ENCODE measurements at regions not wholly inside any gene's neighbourhood (a gene's known extent, or its start where the extent isn't known, plus 50 kb on each side); places are given as distances from the start of the nearest gene placed in this dataset.

GRCh38 chr3:109825971-109826810 is 488.8 kb upstream of the DPPA4 start:
- TF ChIP-seq REST (IDR thresholded peaks at IDR 0.05; ENCODE audit: insufficient replicate concordance, low read depth): no peak
- TF ChIP-seq CTCF (IDR thresholded peaks at IDR 0.05; ENCODE audit: insufficient read depth, low read length): no peak
- TF ChIP-seq POLR2AphosphoS5 (IDR thresholded peaks at IDR 0.05; ENCODE audit: low read depth): no peak
- no peak for TF ChIP-seq GABPA (IDR thresholded peaks at IDR 0.05; ENCODE audit: low read depth)
- TF ChIP-seq SPI1 (IDR thresholded peaks at IDR 0.05; ENCODE audit: borderline replicate concordance, low read depth): peak; percentile 27; the same call in 1 of the 2 replicates
